Muscle layer of colon (tissue), 2 donors: ENCODE measurements at regions not wholly inside any gene's neighbourhood (a gene's known extent, or its start where the extent isn't known, plus 50 kb on each side); places are given as distances from the start of the nearest gene placed in this dataset.
A peak's percentile ranks its signal among the peaks of the same experiment; 100 is the strongest.
"Not testable (repeated sequence)": the region's sequence is repeated elsewhere in the genome, so short reads cannot be mapped to it uniquely, and the experiment has no call there.

Experiments
- H3K27ac ChIP-seq: one replicate; pipeline ENCODE4 v1.7.0; 2013; ENCODE audit warnings: low read depth, mild to moderate bottlenecking, low read length, moderate library complexity
- H3K27me3 ChIP-seq, 2 donors: one replicate each; pipeline ENCODE4 v1.7.0; 2013; ENCODE audit warnings: low read length in 2 of 2, mild to moderate bottlenecking in 2 of 2; ENCODE audit not compliant: insufficient read depth in 2 of 2, control insufficient read depth in 1 of 2
- H3K36me3 ChIP-seq: one replicate; pipeline ENCODE4 v1.7.0; 2013; ENCODE audit warnings: mild to moderate bottlenecking, low read length; ENCODE audit not compliant: insufficient read depth
- H3K4me1 ChIP-seq: one replicate; pipeline ENCODE4 v1.7.0; 2013; ENCODE audit warnings: mild to moderate bottlenecking, low read length; ENCODE audit not compliant: insufficient read depth
- H3K4me3 ChIP-seq, 2 donors: one replicate each; pipeline ENCODE4 v1.7.0; 2013; ENCODE audit warnings: low read length in 2 of 2, low read depth in 1 of 2, mild to moderate bottlenecking in 1 of 2, moderate library complexity in 1 of 2
- H3K9ac ChIP-seq: one replicate; pipeline ENCODE4 v1.7.0; 2013; ENCODE audit warnings: low read length
- H3K9me3 ChIP-seq: one replicate; pipeline ENCODE4 v1.7.0; 2013; ENCODE audit warnings: mild to moderate bottlenecking, low read length
- donor health status: abdominal sarcoma.
- donor health status: Adenocarcinoma of cecum.

- no peaks in the 10 kb centered on the region for H3K4me1 ChIP-seq
- no peak overlapping the region for H3K4me3 ChIP-seq
- H3K27ac ChIP-seq, result no peak overlapping the region
- H3K9ac ChIP-seq, result no peak overlapping the region
- H3K27me3 ChIP-seq, result no peaks in the 10 kb centered on the region
- no peaks in the 10 kb centered on the region for H3K36me3 ChIP-seq
- H3K9me3 ChIP-seq, result no peaks in the 10 kb centered on the region
Observed at GRCh38 chr6:139972116-139972515, 597.7 kb upstream of the CITED2 start.

- no peaks in the 10 kb centered on the region for H3K36me3 ChIP-seq
- no peak overlapping the region for H3K4me3 ChIP-seq
- no peaks in the 10 kb centered on the region for H3K9me3 ChIP-seq
- no peak overlapping the region for H3K9ac ChIP-seq
- H3K27ac ChIP-seq, result no peak overlapping the region
- peaks cover 6% of the 10 kb centered on the region for H3K4me1 ChIP-seq
- H3K27me3 ChIP-seq, result no peaks in the 10 kb centered on the region
Observed at GRCh38 chr6:139970591-139970991, 596.1 kb upstream of the CITED2 start.

GRCh38 chr6:139967497-139967896 is 593.0 kb upstream of the CITED2 start:
- Histone ChIP-seq H3K9me3 (no peaks in the 10 kb centered on the region), H3K27ac (no peak overlapping the region), H3K4me3 (no peak overlapping the region), H3K36me3 (no peaks in the 10 kb centered on the region), H3K9ac (no peak overlapping the region), H3K4me1 (peaks cover 30% of the 10 kb centered on the region), H3K27me3 (no peaks in the 10 kb centered on the region)

- no peak overlapping the region for H3K27ac ChIP-seq
- H3K4me3 ChIP-seq, result no peak overlapping the region
- peaks cover 44% of the 10 kb centered on the region for H3K4me1 ChIP-seq
Observed at GRCh38 chr6:139965393-139965792, 590.9 kb upstream of the CITED2 start.

GRCh38 chr6:139964737-139965136 is 590.3 kb upstream of the CITED2 start:
- Histone ChIP-seq H3K4me1 (peaks cover 45% of the 10 kb centered on the region), H3K27ac (peak overlapping the region; percentile 10)

More at GRCh38 chr6:139965393-139965792, 590.9 kb upstream of the CITED2 start:
- no peaks in the 10 kb centered on the region for H3K9me3 ChIP-seq
- H3K9ac ChIP-seq, result no peak overlapping the region
- H3K27me3 ChIP-seq, result no peaks in the 10 kb centered on the region
- H3K36me3 ChIP-seq, result no peaks in the 10 kb centered on the region

GRCh38 chr6:139962654-139963347 is 588.4 kb upstream of the CITED2 start:
- H3K9ac ChIP-seq, result no peak overlapping the region
- H3K9me3 ChIP-seq, result no peaks in the 10 kb centered on the region
- H3K27ac ChIP-seq, result no peak overlapping the region
- peaks cover 45% of the 10 kb centered on the region for H3K4me1 ChIP-seq
- no peak overlapping the region for H3K4me3 ChIP-seq
- no peaks in the 10 kb centered on the region for H3K36me3 ChIP-seq
- H3K27me3 ChIP-seq, result no peaks in the 10 kb centered on the region

More at GRCh38 chr6:139964737-139965136, 590.3 kb upstream of the CITED2 start:
- H3K9ac ChIP-seq, result no peak overlapping the region
- H3K27me3 ChIP-seq, result no peaks in the 10 kb centered on the region
- H3K4me3 ChIP-seq, result no peak overlapping the region
- no peaks in the 10 kb centered on the region for H3K9me3 ChIP-seq
- no peaks in the 10 kb centered on the region for H3K36me3 ChIP-seq

- Histone ChIP-seq H3K9ac (no peak overlapping the region), H3K9me3 (no peaks in the 10 kb centered on the region), H3K36me3 (no peaks in the 10 kb centered on the region), H3K27ac (no peak overlapping the region), H3K4me1 (peaks cover 42% of the 10 kb centered on the region), H3K4me3 (no peak overlapping the region), H3K27me3 (no peaks in the 10 kb centered on the region)
Observed at GRCh38 chr6:139961190-139961589, 586.7 kb upstream of the CITED2 start.

GRCh38 chr6:139960671-139961070 is 586.2 kb upstream of the CITED2 start:
- Histone ChIP-seq H3K36me3 (no peaks in the 10 kb centered on the region), H3K27me3 (no peaks in the 10 kb centered on the region), H3K9ac (no peak overlapping the region), H3K4me3 (no peak overlapping the region), H3K27ac (no peak overlapping the region), H3K9me3 (no peaks in the 10 kb centered on the region), H3K4me1 (peaks cover 39% of the 10 kb centered on the region)

GRCh38 chr6:139955366-139956155 is 581.1 kb upstream of the CITED2 start:
- Histone ChIP-seq H3K4me1 (peaks cover 2% of the 10 kb centered on the region), H3K9ac (no peak overlapping the region), H3K9me3 (no peaks in the 10 kb centered on the region), H3K27ac (no peak overlapping the region), H3K36me3 (no peaks in the 10 kb centered on the region), H3K4me3 (no peak overlapping the region), H3K27me3 (no peaks in the 10 kb centered on the region)

GRCh38 chr6:139954463-139955071 is 580.1 kb upstream of the CITED2 start:
- H3K9me3 ChIP-seq, result no peaks in the 10 kb centered on the region
- no peak overlapping the region for H3K27ac ChIP-seq
- no peaks in the 10 kb centered on the region for H3K27me3 ChIP-seq
- H3K9ac ChIP-seq, result no peak overlapping the region
- no peak overlapping the region for H3K4me3 ChIP-seq
- no peaks in the 10 kb centered on the region for H3K36me3 ChIP-seq
- no peaks in the 10 kb centered on the region for H3K4me1 ChIP-seq

GRCh38 chr6:139953780-139954179 is 579.3 kb upstream of the CITED2 start:
- H3K9me3 ChIP-seq, H3K4me1 ChIP-seq, H3K27me3 ChIP-seq, H3K36me3 ChIP-seq, H3K4me3 ChIP-seq, H3K27ac ChIP-seq, H3K9ac ChIP-seq: not testable (repeated sequence)
